HepG2 (cell line): ENCODE measurements at regions not wholly inside any gene's neighbourhood (a gene's known extent, or its start where the extent isn't known, plus 50 kb on each side); places are given as distances from the start of the nearest gene placed in this dataset.

Experiments used
- ATAD3A ChIP-seq: sonication (generic); formaldehyde crosslinking; IDR thresholded peaks from 2 replicates; pipeline ENCODE4 v1.4.0; 2020; ENCODE audit warnings: missing genetic modification reagents
- BATF2 ChIP-seq: sonication (generic); formaldehyde crosslinking; IDR thresholded peaks from 2 replicates; pipeline ENCODE4 v1.8.0; 2022; ENCODE audit warnings: mild to moderate bottlenecking, missing genetic modification reagents, moderate library complexity
- EP300 ChIP-seq, 3 experiments: sonication (generic) in 1 of 3; formaldehyde crosslinking in 1 of 3; IDR thresholded peaks; 2 replicates each; pipeline versions ENCODE4 v1.5.1 to v1.6.1; 2011 to 2020; ENCODE audit warnings: low read depth in 2 of 3, low read length in 2 of 3, borderline replicate concordance in 1 of 3, improper control_type of control experiment in 1 of 3, mild to moderate bottlenecking in 1 of 3, missing genetic modification reagents in 1 of 3, moderate library complexity in 1 of 3
- IKZF5 ChIP-seq: IDR thresholded peaks from 2 replicates; pipeline ENCODE4 v1.6.1; 2018; ENCODE audit warnings: missing genetic modification reagents, mild to moderate bottlenecking, missing compliant biosample characterization
- MAFF ChIP-seq: IDR thresholded peaks from 2 replicates; pipeline ENCODE4 v1.6.1; 2011; ENCODE audit warnings: low read depth, low read length, improper control_type of control experiment
- NCOR1 ChIP-seq: fragments of 200-600 bp; sonication (generic); IDR thresholded peaks from 2 replicates; pipeline ENCODE4 v1.7.0; 2017; ENCODE audit warnings: antibody characterized with exemption, low read length, borderline replicate concordance
- RARG ChIP-seq: sonication (generic); formaldehyde crosslinking; IDR thresholded peaks from 2 replicates; pipeline ENCODE4 v1.4.0; 2020; ENCODE audit warnings: low read depth, mild to moderate bottlenecking, missing genetic modification reagents
- RBFOX2 ChIP-seq: fragments of 200-400 bp; formaldehyde crosslinking; IDR thresholded peaks from 2 replicates; pipeline ENCODE4 v1.6.1; 2017; ENCODE audit warnings: low read depth, mild to moderate bottlenecking, low read length
- RFXAP ChIP-seq: sonication (generic); formaldehyde crosslinking; IDR thresholded peaks from 2 replicates; pipeline ENCODE4 v1.4.0; 2020; ENCODE audit warnings: missing genetic modification reagents, borderline replicate concordance
- RXRB ChIP-seq: IDR thresholded peaks from 2 replicates; pipeline ENCODE4 v1.6.1; 2016; ENCODE audit warnings: borderline replicate concordance, missing genetic modification reagents, missing compliant biosample characterization
- SIN3A ChIP-seq: IDR thresholded peaks from 2 replicates; pipeline ENCODE4 v1.6.1; 2011; ENCODE audit warnings: low read depth, mild to moderate bottlenecking, control low read depth, low read length, borderline replicate concordance
- SRSF4 ChIP-seq: fragments of 200-400 bp; formaldehyde crosslinking; IDR thresholded peaks from one replicate; pipeline ENCODE4 v1.6.1; 2018; ENCODE audit warnings: mild to moderate bottlenecking, low read depth, low read length, moderate library complexity; ENCODE audit not compliant: poor library complexity, severe bottlenecking
- THAP7 ChIP-seq: sonication (generic); formaldehyde crosslinking; IDR thresholded peaks from 2 replicates; pipeline ENCODE4 v1.8.1; 2023; ENCODE audit warnings: mild to moderate bottlenecking, missing genetic modification reagents
- ZBTB14 ChIP-seq: sonication (generic); formaldehyde crosslinking; IDR thresholded peaks from 2 replicates; pipeline ENCODE4 v1.4.0; 2020; ENCODE audit warnings: missing genetic modification reagents
- ZBTB8A ChIP-seq: sonication (generic); formaldehyde crosslinking; IDR thresholded peaks from 2 replicates; pipeline ENCODE4 v1.4.0; 2020; ENCODE audit warnings: mild to moderate bottlenecking, low read depth, missing genetic modification reagents, borderline replicate concordance
- ZKSCAN1 ChIP-seq: fragments of 150-350 bp; IDR thresholded peaks from 2 replicates; pipeline ENCODE4 v1.6.1; 2014; ENCODE audit warnings: low read length
- ZNF326 ChIP-seq: sonication (generic); formaldehyde crosslinking; IDR thresholded peaks from 2 replicates; pipeline ENCODE4 v1.4.0; 2020; ENCODE audit warnings: missing genetic modification reagents, borderline replicate concordance
- ZNF354B ChIP-seq: sonication (generic); formaldehyde crosslinking; IDR thresholded peaks from 2 replicates; pipeline ENCODE4 v1.8.0; 2022; ENCODE audit warnings: mild to moderate bottlenecking, missing genetic modification reagents
- ZNF512 ChIP-seq: sonication (generic); formaldehyde crosslinking; IDR thresholded peaks from 2 replicates; pipeline ENCODE4 v1.4.0; 2020; ENCODE audit warnings: mild to moderate bottlenecking, missing genetic modification reagents
- ZNF616 ChIP-seq: sonication (generic); formaldehyde crosslinking; IDR thresholded peaks from 2 replicates; pipeline ENCODE4 v1.5.0; 2020; ENCODE audit warnings: low read depth, mild to moderate bottlenecking, missing genetic modification reagents
- ZNF639 ChIP-seq: conservative IDR thresholded peaks from 2 replicates; pipeline ENCODE4 v1.6.1; 2018; ENCODE audit warnings: missing genetic modification reagents
- ZNF740 ChIP-seq: sonication (generic); formaldehyde crosslinking; IDR thresholded peaks from 2 replicates; pipeline ENCODE4 v1.4.0; 2020; ENCODE audit warnings: missing genetic modification reagents
- ZSCAN22 ChIP-seq: sonication (generic); formaldehyde crosslinking; IDR thresholded peaks from 2 replicates; pipeline ENCODE4 v1.4.0; 2020; ENCODE audit warnings: mild to moderate bottlenecking, missing genetic modification reagents

GRCh38 chr12:46664761-46665287 lies 161.0 kb downstream of the SLC38A4 start (continued):
- TF ChIP-seq SRSF4 (no peak), NCOR1 (no peak), MAFF (peak; percentile 63), RARG (CRISPR knock-in tag) (no peak), ZNF326 (CRISPR knock-in tag) (no peak), RXRB (peak; percentile 73; the same call in 1 of the 2 replicates), ZSCAN22 (CRISPR knock-in tag) (no peak), RBFOX2 (peak; percentile 19; the same call in 1 of the 2 replicates), ZBTB14 (no peak), ZBTB8A (CRISPR knock-in tag) (no peak), ZNF512 (CRISPR knock-in tag) (no peak), ZNF639 (CRISPR knock-in tag) (no peak), ZNF740 (CRISPR knock-in tag) (no peak), ATAD3A (CRISPR knock-in tag) (no peak), ZNF354B (CRISPR knock-in tag) (no peak), IKZF5 (0 out of 2 replicates have a peak, but pooled peaks have one; percentile 34), RFXAP (CRISPR knock-in tag) (no peak), ZNF616 (CRISPR knock-in tag) (no peak), THAP7 (CRISPR knock-in tag) (no peak), SIN3A (no peak), ZKSCAN1 (no peak), BATF2 (CRISPR knock-in tag) (no peak), EP300 (IDR thresholded peaks at IDR 0.05; ENCODE audit: low read depth in 2 of 2, low read length in 2 of 2) (peak in 1 of 2 experiments; percentile 77; a peak in 1 of 4 replicates), EP300 (CRISPR knock-in tag; IDR thresholded peaks at IDR 0.05; ENCODE audit: borderline replicate concordance) (no peak; the same call in 1 of the 2 replicates)
